H1 (cell line): ENCODE measurements at regions not wholly inside any gene's neighbourhood (a gene's known extent, or its start where the extent isn't known, plus 50 kb on each side); places are given as distances from the start of the nearest gene placed in this dataset.

Experiments
- BRCA1 ChIP-seq: IDR thresholded peaks from 2 replicates; pipeline ENCODE4 v1.6.1; 2012; ENCODE audit warnings: low read depth, low read length, improper control_type of control experiment
- CBX8 ChIP-seq: fragments of 300-800, 300-1000 bp; sonication (generic); IDR thresholded peaks from 2 replicates; pipeline ENCODE4 v1.7.1; 2016; ENCODE audit warnings: low read depth, low read length, borderline replicate concordance
- GTF2F1 ChIP-seq: IDR thresholded peaks from 2 replicates; pipeline ENCODE4 v1.6.1; 2012; ENCODE audit warnings: low read depth, low read length, improper control_type of control experiment, borderline replicate concordance

DNA sequence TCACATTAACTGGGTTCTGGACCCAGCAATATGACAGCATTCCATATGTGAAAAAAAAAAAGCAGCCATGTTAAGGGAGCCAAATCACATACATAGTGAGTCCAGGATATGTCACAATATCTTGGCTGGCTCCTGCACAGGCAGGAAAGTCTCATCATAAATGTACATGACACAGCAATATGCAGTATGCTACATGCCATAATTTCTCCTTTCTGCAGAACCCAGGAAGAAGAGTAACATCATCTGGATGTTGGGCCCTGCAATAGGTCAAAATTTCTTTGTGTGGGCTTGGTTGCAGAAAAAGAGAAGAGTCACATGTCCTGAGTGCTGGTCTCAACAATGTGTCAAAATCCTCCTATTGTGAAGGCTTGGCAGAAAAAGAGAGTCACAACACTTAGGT is 902.8 kb upstream of the AMELY start (continued):
- TF ChIP-seq GTF2F1, result no peak
- no peak for TF ChIP-seq CBX8
- TF ChIP-seq BRCA1, result no peak
